Ureter (tissue), 1 donor: ENCODE measurements at regions not wholly inside any gene's neighbourhood (a gene's known extent, or its start where the extent isn't known, plus 50 kb on each side); places are given as distances from the start of the nearest gene placed in this dataset.
"Not testable (repeated sequence)": the region's sequence is repeated elsewhere in the genome, so short reads cannot be mapped to it uniquely, and the experiment has no call there.

Experiments
- DNase-seq: peaks from one replicate; pipeline ENCODE4 v3.0.0-alpha.2; 2020; ENCODE audit warnings: low spot score
- donor health status: DM: yes; HTN: yes; CAD: no.

DNA sequence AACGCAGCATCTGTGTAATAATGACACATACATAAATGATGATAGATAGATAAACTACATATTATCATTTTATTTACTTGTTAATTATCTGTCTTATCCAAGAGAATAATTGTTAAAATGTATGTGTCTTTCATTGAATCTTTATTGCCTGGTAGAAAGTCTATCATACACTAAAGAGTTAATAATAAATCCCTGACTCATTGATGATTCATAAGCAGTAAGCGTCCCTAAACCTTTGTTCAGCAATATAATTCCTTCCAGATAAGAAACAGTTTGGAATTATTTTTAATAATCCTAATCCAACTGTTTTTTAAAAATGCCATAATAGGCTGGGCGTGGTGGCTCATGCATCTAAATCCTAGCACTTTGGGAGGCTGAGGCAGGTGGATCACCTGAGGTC, 655.6 kb upstream of the CNTN5 start:
- DNase-seq, result no peak

DNA sequence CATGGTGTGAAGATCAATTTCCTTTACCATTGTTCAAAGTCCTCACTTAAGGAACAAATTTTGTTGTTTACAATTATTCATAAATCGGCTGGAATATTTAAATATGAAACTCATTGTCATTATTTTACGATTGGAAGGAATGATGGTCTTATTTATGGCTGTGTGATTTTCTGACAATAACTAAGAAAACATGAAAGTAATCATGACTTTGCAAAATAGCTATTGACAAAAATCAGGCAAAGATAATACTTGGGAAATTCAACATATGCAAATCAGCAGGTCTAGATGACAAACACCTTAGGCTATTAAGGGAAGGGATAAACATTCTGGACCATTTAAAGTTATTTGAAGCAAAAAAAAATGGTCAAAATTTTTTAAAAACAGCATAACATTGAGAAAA, 654.8 kb upstream of the CNTN5 start:
- no peak for DNase-seq

DNA sequence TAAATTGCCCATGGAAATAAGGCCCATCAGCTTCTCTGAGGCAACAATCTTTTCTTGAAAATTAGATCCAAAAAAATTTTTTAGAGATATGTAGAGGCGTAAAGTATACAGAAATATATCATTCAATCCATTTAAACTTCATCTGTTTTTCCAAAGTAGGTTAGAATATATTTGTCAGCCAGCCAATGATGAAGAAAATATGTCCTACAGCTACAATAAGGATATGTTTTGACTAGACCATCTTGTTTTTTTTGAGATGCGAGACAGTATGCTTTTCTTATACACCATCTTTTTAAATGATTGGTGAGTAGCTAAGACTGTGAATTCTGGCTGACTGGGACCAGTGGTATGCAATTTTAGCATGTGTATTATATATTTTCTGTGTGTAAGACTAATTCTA, 630.4 kb upstream of the CNTN5 start:
- DNase-seq, result no peak

DNA sequence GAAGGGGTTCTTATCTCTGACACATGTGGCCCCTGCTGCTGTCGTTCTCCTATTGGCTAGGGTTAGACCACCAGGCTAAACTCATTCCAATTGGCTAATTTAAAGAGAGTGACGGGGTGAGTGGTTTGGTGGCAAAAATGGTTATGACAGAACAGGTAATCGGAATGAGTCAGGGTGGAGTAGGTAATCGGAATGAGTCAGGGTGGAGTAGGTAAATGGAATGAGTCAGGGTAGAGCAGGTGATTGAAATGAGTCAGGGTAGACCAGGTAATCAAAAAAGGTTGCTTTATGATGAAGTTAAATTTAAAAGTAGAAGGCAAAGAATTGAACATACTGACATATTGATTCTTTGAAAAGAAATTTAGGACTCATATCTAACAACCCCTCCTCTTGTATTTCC, 626.2 kb upstream of the CNTN5 start:
- DNase-seq, result not testable (repeated sequence)

DNA sequence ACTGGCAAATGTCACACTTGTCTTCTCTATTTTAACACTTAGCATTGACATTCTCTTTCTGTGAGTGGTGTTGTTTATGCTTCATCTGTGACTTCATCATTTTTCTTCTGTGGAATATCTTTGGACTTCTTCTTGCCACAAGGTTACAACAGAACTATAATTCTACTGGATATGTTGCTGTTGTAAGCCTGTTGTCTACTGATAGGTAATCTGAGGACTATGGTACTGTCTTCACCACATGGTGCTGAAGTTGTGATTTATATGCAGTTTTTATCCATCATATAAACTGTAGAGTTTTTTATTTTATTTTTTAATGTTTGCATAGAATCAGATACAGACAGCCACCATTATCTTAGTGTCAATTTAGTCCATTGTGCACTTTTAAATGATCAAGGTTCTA, 622.2 kb upstream of the CNTN5 start:
- no peak for DNase-seq

DNA sequence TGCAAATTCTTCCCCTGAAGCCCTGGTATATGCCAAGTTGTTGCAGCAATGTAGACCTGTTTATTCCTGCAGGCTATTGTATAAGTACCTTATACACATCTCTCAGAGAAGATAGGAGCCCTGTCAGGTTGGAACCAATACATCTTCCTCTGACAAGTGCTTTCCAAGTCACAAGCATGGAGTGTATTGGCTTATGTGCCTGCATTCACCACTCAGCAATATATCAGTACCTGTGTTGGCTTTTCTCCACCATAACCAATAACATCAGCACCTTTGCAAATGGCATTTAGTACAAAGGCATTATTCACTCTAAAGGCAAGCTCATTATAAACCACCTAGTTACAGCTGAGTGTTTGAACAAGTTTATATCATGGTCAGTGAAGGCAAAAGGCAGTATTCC, 611.7 kb upstream of the CNTN5 start:
- no peak for DNase-seq

DNA sequence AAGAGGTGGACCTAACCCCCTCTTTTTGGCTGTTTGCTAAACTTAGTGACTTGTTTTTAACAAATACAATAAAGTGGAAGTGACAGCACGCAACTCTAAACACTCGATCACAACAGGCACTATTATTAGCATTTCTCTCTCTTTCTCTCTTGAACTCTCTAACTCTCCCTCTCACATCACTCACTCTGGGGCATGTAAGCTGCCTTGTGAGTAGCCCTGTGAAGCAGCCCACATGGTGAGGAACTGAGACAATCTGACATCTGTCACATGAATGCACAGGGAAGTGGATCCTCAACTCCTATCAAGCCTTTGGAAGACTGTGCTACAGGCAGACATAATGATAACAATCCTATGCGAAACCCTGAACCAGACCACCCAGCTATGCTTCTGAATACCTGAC, 609.0 kb upstream of the CNTN5 start:
- DNase-seq, result no peak

DNA sequence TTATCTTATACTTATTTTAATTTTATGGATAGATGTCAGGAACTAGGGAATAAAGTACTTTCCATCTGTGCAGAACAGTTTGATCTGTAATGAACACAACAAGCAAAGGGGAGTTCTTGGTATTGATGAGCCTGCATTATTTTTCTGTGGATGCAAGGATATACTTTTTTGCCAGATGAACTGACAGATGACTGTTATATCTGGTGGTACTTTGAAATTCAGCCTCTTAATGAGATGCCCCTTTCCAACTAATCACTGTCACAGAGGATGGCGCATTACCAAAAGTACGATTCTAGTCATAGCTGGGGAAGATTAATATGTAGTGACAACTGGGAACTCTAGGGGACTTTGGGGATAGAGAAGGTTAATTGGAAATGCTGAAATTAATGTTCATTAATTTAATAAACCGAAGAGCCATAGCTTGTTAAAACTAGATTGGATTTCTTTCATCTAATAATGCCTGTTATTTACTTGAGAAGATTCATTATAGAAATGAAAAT, 603.4 kb upstream of the CNTN5 start:
- DNase-seq, result no peak

DNA sequence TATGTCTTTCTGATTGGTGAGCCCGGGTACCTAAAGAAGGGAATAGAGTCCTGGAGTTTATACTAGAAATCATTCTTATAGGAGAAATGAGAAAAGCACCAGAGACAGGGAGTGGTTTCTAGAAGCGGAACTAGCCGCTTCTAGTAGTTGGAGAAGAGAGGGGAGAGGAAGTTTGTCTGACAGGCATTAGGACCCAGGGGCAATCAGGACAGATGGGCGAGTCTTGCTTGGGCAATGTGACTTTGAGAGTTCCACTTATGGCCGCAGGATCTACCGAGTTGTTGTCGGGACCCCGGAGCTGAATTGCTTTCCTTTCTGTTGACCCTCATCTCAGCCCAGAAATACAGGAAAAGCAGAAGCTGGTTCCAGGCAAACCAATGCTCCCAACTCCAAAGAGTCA, 596.8 kb upstream of the CNTN5 start:
- no peak for DNase-seq

DNA sequence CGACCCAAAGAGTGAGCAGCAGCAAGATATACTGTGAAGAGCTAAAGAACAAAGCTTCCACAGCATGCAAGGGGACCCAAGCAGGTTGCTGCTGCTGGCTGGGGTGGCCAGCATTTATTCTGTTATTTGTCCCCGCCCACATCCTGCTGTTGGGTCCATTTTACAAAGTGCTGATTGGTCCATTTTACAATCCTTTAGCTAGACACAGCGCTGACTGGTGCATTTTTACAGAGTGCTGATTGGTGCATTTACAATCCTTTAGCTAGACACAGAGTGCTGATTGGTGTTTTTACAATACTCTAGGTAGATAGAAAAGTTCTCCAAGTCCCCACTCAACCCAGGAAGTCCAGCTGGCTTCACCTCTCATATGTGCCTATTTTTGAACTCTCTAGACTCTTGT, 596.0 kb upstream of the CNTN5 start:
- DNase-seq, result not testable (repeated sequence)

DNA sequence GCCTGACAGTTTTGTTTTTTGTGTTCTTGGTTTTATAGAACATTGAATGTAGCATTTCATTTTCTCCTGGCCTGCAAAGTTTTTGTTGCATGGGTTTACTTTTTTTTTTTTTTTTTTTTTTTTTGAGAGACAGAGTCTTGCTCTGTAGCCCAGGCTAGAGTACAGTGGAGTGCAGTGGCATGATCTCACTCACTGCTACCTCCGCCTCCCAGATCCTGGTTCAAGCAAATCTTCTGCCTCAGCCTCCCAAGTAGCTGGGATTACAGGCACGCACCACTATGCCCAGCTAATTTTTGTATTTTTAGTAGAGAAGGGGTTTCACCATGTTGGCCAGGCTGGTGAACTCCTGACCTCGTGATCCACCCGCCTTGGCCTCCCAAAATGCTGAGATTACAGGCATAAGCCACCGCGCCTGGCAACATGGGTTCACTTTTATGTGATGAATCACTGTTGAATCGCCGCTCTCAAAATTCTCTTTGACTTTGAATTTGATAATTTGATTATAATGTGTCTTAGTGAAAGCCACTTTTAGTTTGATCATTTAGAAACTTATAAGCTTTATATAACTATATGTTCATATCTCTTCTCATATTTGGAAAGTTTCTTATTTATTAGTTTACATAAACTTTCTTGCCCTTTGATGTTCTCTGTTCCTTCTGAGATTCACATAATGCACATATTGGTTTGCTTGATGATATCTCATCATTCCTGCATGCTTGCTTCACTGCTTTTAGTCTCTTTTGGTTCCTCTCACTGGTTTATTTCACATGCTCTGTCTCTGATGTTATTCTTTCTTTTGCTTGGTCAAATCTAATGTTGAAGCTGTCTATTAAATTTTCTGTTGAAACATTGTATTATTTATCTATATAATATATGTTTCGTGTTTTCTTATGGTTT, 589.0 kb upstream of the CNTN5 start:
- no peak for DNase-seq

DNA sequence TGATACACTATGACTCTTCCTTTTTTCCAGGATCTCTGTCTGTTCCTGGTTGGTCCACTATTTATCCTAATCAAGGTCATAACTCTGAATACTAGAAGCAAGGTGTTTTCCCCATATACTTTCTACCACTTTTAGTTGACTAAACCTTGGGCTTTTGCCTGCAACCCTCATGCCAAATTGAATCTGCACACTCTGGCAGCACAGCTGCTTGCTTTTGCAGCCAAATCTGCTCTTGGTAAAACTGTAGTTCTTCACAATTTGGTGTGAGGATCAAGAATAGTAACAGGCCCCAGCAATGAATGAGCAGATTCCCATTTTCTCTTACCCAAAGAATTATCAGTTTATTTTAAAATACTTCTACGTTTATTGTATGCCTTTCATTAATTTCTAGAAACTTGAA, 586.5 kb upstream of the CNTN5 start:
- no peak for DNase-seq

DNA sequence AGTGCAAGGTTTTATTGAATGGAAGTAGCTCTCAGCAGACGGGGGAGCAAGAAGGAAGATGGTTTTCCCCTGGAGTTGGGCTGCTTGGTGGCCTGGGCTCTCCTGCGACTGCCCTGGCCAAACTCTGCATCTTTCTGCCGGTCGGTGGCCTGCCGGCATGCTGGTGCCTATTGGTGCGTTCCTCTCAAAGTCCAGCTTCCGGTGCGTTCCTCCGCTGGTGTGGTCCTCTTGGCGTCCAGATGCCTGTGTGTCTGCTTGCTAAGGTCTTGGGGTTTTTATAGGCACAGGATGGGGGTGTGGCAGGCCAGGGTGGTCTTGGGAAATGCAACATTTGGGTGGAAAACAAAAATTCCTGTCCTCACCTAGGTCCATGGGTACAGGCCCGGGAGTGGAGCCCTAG, 567.4 kb upstream of the CNTN5 start:
- DNase-seq, result no peak

DNA sequence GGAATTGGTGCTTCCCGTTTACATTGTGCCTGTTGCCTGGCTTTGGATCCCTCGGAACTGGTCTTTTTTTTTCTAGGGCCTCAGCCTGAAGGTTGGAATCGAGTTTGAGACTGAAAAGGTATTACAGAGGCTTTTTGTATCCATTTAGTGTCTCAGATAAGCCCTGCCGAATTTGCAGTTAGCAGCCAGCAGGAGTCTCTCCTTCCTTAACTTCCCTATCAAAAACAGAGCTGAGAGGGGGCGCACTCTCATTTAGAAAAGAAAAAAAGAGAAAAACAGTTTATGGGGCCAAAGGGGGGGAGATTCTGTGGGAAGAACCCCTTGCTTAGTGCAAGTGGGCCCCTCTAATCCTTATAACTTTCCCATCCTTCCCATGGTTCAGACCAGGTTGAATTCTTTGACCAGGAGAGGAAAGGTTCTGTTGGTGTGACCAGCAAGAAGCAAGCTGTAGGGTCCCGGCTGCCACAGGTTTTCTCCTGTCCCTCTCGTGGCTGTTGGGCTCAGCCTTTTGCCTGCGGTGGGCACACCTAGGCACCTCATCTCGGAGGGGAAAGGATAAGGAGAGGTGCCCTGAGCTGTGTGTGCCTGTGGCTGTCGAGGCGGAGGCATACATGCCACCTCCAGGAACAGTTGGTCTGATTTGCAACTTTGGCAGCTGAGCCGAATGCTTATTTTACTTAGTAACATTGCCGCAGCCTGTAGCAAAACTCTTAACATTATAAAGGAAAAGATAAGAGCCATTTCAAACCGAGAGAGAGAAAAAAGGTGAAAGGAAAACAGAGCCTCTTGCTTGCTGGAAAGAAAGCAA, 565.0 kb upstream of the CNTN5 start:
- DNase-seq, result no peak

DNA sequence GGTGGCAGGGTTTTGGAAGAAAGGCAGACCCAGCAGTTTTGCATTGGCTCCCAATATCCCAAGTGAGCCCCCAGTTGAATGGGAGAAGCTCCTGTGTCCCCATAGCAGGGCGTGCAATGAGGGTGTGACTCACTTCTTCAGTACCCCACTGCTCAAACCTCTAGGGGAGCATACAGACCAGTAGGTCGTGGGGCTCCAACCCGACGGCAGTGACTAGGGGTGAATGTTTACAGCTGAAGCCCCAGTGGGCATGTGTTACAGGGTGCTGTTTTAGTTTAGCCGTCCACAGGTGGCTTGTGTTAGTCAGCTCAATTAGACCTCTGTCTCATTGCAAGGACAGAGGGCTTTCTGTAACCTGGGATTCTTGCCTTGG, 564.5 kb upstream of the CNTN5 start:
- no peak for DNase-seq

DNA sequence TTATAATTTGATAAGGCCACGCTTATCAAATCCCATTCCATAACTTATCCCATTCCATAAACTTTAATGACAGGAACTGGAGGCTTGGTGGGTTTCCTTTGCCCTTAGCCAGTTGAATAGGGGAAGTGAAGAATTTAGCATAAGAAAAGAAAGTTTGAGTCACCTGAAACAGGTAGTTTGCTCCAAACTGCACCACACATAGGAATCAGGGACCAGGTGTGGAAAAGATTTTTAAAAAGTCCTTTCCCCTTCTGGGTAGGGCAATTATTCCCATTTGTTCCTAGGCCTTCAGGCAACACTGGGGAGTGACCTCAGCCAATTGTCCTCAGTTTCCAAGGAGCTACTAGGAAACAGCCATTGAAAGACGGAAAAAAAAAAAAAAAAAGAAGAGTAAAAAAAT, 525.7 kb upstream of the CNTN5 start:
- no peak for DNase-seq

DNA sequence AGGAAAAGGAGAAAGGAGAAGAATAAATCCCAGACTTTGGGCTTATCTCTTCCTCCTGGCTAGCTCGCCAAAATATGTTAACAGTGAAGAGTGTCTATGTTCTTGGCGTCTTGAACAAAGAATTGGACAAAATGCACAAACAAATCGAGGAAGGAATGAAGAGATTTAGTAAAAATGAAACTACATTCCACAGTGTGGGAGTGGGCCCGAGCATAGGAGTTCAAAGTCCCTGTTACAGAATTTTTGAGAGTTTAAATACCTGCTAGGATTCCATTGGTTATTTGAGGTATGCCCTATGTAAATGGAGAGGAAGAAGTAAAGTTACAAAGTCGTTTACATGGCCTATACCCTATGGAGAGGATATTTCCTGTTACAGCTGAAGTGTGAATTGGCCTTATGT, 525.1 kb upstream of the CNTN5 start:
- no peak for DNase-seq

DNA sequence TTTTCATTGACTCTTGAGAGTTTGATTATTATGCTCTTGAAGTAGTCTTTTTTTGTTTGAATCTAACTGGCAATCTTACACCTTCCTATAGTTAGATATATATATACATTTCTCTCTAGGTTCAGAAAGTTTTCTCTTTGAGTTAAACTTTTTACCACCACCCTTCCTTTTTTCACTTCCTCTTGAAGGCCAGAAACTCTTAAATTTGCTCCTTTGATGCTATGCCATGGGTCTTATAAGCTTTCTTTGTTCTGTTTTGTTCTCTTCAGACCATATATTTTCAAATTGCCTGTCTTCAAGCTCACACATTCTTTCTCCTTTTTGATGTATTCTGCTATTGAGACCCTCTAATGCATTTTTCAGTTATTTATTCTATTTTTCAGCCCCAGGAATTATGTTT, 513.5 kb upstream of the CNTN5 start:
- DNase-seq, result no peak

DNA sequence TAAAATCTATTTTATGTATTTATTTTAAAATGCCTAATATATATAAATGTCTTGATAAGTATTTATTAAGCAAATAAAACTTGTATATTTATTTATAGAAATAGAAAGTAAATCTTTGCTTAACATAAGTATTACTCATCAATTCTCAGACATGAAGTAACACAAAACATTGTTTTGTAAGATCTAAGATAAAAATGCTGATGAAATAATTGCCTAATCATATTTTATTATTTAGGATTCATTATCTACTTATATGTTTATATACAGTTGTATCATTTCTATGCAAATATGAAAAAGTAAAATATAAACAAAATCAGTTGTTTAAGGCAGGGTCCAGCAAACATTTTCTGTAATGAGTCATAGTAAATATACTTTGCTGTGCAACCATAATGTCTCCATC, 507.8 kb upstream of the CNTN5 start:
- no peak for DNase-seq

DNA sequence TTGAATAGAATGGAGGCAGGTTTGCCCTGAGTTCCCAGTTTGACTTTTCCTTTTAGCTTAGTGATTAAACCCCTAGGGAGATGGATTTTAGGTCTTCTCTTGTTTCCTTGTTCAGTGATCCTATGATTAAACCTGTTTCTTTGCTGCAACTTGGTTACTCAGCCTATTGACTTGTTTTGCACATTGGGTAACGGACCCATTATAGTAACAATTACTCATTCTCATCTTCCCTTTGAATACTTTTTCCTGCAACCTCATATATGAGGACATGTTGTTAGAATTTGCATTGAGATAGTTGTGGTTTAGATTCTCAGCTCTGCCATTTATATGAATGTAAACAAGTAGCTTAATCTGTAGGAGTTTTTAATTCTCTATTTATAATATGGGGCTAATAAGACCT, 489.2 kb upstream of the CNTN5 start:
- DNase-seq, result no peak

DNA sequence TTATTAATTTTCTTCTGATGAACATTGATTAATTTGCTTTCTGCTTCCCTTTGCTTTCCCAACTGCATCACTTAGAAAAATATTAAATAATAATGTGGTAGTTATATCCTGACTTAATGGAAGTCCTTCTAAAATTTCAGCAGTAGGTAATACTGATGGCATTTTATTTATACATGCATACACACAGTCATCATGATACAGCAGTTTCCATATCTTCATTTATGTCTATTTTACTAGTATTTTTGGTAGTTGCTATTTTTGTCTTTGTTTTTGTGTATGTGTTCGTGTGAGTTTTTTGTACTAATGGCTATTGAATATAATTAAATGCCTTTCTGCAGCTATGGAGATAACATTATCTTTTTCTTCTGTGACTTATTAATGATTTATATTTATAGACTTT, 484.7 kb upstream of the CNTN5 start:
- DNase-seq, result no peak

DNA sequence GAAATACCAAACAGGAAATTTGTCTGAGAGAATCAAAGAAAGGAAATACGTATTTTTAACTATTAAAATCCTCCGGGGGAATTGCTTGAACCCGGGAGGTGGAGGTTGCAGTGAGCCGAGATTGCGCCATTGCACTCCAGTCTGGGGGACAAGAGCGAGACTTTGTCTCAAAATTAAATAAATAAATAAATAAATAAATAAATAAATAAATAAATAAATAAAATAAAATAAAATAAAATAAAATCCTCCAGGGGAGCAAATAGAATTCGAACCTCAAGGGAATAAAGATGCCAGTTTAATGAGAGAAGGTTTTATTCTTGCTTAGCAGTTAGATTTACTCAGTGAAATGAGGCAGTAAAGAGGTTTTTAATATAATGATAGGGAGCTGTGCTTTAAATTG, 482.4 kb upstream of the CNTN5 start:
- not testable (repeated sequence) for DNase-seq

DNA sequence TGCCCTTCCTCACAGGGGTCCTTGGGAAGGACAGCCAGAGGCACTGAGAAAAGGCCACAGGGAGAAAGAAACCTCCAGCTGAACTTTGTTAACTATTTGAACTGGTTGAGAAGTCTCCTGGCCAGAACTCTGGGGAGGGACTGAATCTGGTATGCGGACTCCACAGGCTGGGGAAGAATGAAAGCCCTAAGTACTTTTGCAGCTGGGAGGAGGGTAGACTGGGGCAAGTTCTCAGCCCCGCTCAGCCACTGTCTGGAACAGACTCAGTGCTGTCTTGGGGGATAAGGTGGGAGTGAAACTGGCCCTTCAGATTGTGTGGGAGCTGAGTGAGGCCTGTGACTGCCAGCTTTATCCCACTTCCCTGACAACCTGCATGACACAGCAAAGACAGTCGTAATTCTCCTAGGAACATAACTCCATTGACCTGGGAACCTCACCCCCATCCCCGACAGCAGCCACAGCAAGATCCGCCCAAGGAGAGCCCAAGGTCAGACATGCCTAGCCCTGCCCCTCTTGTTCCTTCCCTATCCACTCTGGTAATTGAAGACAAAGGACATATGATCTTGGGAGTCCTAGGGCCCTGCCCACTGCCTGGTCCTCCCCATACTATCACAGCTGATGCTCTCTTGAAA, 475.1 kb upstream of the CNTN5 start:
- no peak for DNase-seq
